ENCODE measurements at regions not wholly inside any gene's neighbourhood (a gene's known extent, or its start where the extent isn't known, plus 50 kb on each side); places are given as distances from the start of the nearest gene placed in this dataset.
A peak's percentile ranks its signal among the peaks of the same experiment; 100 is the strongest.

GRCh38 chr13:58051396-58051795 lies 419.9 kb downstream of the PCDH17 start:
- DNase-seq = no peak

GRCh38 chr13:58051807-58052375 lies 420.3 kb downstream of the PCDH17 start:
- DNase-seq = no peak

- no peak for DNase-seq
Measured at GRCh38 chr13:58056426-58056825, 424.9 kb downstream of the PCDH17 start.

DNA sequence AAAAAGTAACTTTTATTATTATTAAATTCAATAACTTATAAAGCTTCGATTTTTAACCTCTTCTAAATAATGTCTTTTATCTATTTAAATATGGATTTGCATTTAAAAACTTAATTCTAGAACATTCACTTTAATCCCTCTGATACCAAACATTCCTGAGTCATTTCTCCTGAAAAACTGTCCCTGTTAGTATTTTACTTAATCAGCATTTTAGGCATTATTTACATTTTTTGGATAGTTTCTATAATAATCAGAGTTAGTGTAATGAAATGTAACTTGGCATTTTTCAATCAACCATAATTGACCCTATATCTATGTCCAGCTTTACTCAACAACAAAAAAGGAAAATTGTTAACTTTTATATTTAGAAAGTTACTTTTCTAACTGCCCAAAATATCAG lies 428.1 kb downstream of the PCDH17 start:
- no peak for DNase-seq

DNA sequence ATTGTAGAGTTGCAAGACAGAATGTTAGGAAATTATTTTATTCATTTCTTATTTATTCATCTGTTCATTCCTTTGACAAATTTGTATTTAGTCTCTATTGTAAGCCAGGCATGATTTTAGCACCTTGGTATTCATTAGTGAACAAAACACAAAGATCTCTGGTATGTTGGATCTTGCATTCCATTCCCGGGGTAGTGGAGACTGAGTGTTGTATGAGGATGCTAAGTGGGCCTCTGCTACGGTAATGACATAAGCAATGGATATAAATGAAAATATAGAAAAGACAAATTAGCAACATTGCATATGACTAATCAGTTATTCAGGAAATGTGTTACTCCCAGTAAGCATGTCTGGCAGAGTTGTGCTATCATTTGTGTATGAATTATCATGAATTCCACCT lies 449.3 kb downstream of the PCDH17 start:
- DNase-seq = no peak

DNA sequence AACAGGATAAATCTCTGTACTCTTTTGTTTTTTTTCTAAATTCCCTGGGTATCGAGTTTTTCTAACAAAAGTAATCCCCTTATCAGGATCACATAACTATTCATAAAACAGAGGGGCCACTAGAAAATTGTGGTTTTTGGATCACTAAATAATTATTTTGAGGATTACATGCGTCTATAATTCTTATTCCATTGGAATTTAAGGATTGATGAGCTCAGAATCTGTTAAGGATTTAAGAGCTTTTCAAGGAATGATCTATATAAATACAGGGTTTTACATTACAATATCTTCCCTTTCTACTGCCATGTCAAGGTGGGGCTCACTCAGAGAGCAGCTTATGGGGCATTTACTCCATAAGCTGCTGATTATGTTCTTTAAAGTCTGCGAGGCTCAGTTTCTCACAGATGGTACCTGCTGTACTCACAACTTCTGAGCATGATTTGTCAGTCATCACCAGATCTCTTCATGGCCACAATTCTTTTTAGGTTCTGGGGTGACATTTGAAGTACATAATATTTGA lies 449.8 kb downstream of the PCDH17 start:
- DNase-seq = no peak

DNA sequence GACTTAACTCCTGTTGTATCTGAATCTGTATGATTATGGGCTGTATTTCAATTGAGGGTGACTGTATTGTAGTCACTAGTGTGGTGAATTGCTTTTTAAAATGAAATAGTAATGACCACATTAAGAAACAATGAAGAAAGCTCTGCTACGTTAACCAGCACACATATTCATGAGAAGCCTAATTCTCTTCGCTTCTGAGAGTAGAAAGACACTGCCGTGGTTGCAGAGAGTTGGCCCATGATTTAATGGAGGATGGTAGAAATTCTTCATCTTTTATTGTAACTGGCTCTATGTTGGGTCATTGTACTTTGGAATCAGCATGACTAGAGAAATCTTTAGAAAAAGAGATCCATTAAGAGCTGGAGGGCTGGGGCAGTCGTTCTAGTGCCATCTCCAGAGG lies 451.5 kb downstream of the PCDH17 start:
- no peak for DNase-seq

DNA sequence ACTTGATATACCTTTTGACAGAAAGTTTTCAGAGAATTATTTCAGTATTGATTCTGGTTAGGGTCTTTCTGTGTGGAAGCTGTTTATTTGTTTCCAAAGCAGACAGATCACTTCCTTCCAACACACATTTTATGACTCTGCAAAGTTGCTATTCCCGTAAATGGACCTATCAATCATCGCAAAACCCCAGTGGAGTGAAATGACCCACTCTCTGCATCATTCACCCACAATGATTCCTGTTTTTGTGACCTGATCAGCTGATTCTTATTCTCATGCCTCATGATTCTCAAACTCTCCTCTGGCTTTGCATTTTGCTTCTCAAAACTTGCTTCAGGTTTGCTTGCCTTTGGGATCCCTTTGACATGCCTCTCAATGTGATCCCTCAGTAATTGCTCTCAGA lies 453.7 kb downstream of the PCDH17 start:
- no peak for DNase-seq

GRCh38 chr13:58085819-58086218 lies 454.3 kb downstream of the PCDH17 start:
- no peak for DNase-seq

DNA sequence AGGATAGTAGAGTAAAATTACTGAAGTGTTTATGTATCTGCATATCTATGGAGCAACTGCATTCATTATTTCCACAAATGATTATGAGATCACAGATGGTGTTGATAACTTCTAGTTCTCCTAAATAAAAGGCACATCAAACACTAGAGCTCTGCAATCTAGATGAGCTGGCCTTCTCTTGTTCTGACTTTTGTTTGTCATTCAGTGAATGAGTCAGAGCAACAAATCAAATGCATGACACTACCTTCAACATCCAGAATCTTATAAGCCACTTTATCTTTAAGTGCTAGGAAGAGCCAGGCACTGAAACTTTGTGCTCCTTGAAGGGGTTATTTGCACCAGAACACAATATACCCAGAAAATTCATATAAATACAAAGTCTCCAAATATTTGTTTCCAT lies 456.0 kb downstream of the PCDH17 start:
- no peak for DNase-seq

DNA sequence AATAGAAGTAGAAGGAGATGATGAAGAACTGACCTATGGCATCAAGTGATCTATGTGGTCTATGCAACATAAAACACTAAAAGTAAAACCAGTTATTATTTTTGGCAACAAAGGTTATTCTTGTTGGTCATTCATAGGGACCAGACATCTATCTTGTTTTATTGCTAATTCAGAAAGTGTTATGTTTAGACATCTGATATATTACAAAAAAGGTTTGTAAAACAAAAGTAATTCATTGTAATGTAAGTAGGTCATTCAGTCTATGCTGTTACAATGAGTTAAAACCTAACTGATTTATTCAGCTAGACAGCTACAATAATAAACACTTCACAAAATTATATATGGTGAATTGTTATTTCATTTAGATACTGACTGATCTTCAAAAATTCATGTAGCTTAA lies 461.9 kb downstream of the PCDH17 start:
- DNase-seq = peak; percentile 17

GRCh38 chr13:58097831-58098230 lies 466.3 kb downstream of the PCDH17 start:
- no peak for DNase-seq

GRCh38 chr13:58119351-58119750 lies 487.8 kb downstream of the PCDH17 start:
- DNase-seq = no peak

DNA sequence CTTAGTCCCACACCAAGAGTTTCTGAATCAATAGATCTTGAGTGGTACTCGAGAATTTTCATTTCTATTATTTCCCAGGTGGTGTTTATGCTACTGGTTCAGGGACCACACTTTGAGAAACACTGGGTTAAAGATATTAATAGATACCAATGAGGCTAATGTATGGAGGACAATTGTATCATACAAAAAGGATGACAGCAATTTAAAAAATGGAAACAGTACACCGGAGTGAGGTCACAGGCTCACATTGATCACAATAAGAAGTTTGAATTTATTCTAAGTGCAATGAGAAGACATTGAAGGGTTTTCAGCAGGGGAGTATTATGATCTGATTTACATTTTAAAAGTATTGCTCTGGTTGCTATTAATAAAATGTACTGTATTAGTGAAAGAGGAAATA lies 488.3 kb downstream of the PCDH17 start:
- no peak for DNase-seq

- no peak for DNase-seq
Measured at GRCh38 chr13:58126496-58126895, 495.0 kb downstream of the PCDH17 start.

DNA sequence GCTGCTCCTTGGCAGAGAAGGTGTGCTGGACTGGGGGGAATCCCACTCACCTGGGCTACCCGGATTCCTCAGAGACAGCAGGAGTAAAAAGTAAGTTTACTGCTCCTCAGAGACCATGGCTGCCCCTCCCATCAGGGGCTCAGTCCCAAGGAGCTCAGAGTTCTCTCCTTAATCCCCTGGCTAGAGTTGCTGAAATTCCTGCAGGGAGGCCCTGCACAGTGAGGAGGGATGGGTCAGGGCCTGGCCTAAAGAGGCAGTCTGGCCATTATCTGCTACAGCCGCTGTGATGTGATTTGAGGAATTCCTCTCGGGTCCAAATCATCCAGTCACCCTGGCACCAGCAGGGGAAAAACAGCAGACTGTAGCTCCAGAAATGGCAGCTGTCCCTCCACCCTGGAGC lies 502.5 kb downstream of the PCDH17 start:
- DNase-seq = no peak

- DNase-seq = no peak
Measured at GRCh38 chr13:58134525-58134924, 503.0 kb downstream of the PCDH17 start.

- no peak for DNase-seq
Measured at GRCh38 chr13:58142952-58143351, 511.4 kb downstream of the PCDH17 start.

- no peak for DNase-seq
Measured at GRCh38 chr13:58144616-58145015, 513.1 kb downstream of the PCDH17 start.

- no peak for DNase-seq
Measured at GRCh38 chr13:58151452-58151851, 519.9 kb downstream of the PCDH17 start.

- no peak for DNase-seq
Measured at GRCh38 chr13:58160980-58161379, 529.4 kb downstream of the PCDH17 start.

- DNase-seq = no peak
Measured at GRCh38 chr13:58165617-58166016, 534.1 kb downstream of the PCDH17 start.

GRCh38 chr13:58181111-58181510 lies 549.6 kb downstream of the PCDH17 start:
- no peak for DNase-seq

DNA sequence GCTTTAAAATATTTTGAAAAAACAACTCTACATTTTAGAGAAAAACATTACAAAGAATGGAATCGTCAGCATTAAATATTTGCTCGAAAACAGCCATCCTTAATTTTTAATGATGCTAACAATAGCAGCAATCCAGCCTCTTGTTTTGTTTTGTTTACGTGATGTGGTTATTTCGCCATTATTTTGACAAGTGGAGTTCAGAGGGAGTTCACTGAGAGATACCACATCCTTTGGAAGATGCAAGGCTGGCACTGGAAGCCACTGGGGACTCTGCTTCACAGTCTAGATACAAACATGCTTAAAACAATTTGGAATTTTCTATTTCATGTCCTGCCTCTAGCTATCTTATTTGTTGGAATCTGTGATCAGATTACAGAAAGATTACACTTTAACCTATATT lies 556.3 kb downstream of the PCDH17 start:
- DNase-seq = no peak

- DNase-seq = no peak
Measured at GRCh38 chr13:58190577-58190976, 559.0 kb downstream of the PCDH17 start.
